ENCODE measurements at regions not wholly inside any gene's neighbourhood (a gene's known extent, or its start where the extent isn't known, plus 50 kb on each side); places are given as distances from the start of the nearest gene placed in this dataset.
A peak's percentile ranks its signal among the peaks of the same experiment; 100 is the strongest.

GRCh38 chr7:70907259-70908247 is 224.4 kb upstream of the GALNT17 start:
- no peak for DNase-seq

GRCh38 chr7:70913924-70914323 is 218.0 kb upstream of the GALNT17 start:
- no peak for DNase-seq

GRCh38 chr7:70915067-70915466 is 216.9 kb upstream of the GALNT17 start:
- no peak for DNase-seq

- no peak for DNase-seq
Measured at GRCh38 chr7:70919481-70920073, 212.4 kb upstream of the GALNT17 start.

GRCh38 chr7:70920876-70921275 is 211.1 kb upstream of the GALNT17 start:
- DNase-seq: peak; percentile 10

- no peak for DNase-seq
Measured at GRCh38 chr7:70923181-70923845, 208.6 kb upstream of the GALNT17 start.

- DNase-seq: no peak
Measured at GRCh38 chr7:70925411-70926115, 206.4 kb upstream of the GALNT17 start.

GRCh38 chr7:70926666-70927065 is 205.3 kb upstream of the GALNT17 start:
- DNase-seq: peak; percentile 39

GRCh38 chr7:70935311-70935710 is 196.6 kb upstream of the GALNT17 start:
- no peak for DNase-seq

- no peak for DNase-seq
Measured at GRCh38 chr7:70935854-70936253, 196.1 kb upstream of the GALNT17 start.

- DNase-seq: no peak
Measured at GRCh38 chr7:70937424-70937823, 194.5 kb upstream of the GALNT17 start.

GRCh38 chr7:70940597-70940996 is 191.3 kb upstream of the GALNT17 start:
- no peak for DNase-seq

- DNase-seq: no peak
Measured at GRCh38 chr7:70942791-70943190, 189.2 kb upstream of the GALNT17 start.

- DNase-seq: no peak
Measured at GRCh38 chr7:70944516-70944915, 187.4 kb upstream of the GALNT17 start.

GRCh38 chr7:70947181-70947580 is 184.8 kb upstream of the GALNT17 start:
- DNase-seq: no peak

GRCh38 chr7:70949862-70950261 is 182.1 kb upstream of the GALNT17 start:
- DNase-seq: no peak

- DNase-seq: no peak
Measured at GRCh38 chr7:70951271-70951962, 180.5 kb upstream of the GALNT17 start.

GRCh38 chr7:70952311-70952710 is 179.6 kb upstream of the GALNT17 start:
- no peak for DNase-seq

GRCh38 chr7:70953331-70953741 is 178.6 kb upstream of the GALNT17 start:
- DNase-seq: peak; percentile 44

GRCh38 chr7:70953796-70954195 is 178.1 kb upstream of the GALNT17 start:
- peak; percentile 29 for DNase-seq

GRCh38 chr7:70972693-70973092 is 159.3 kb upstream of the GALNT17 start:
- no peak for DNase-seq

- DNase-seq: no peak
Measured at GRCh38 chr7:70975754-70976153, 156.2 kb upstream of the GALNT17 start.

Measured in tongue (tissue), 1 donor.